Vagina (tissue), 2 donors: ENCODE measurements at regions not wholly inside any gene's neighbourhood (a gene's known extent, or its start where the extent isn't known, plus 50 kb on each side); places are given as distances from the start of the nearest gene placed in this dataset.
"Not testable (repeated sequence)": the region's sequence is repeated elsewhere in the genome, so short reads cannot be mapped to it uniquely, and the experiment has no call there.

ENCODE experiments used
- DNase-seq, 2 donors: peaks; one replicate each; pipeline ENCODE4 v3.0.0-alpha.2; 2017; ENCODE audit errors: extremely low spot score in 2 of 2
- H3K27ac ChIP-seq: fragments of 200-600 bp; sonication (generic); one replicate; pipeline ENCODE4 v1.5.1; 2019
- H3K27me3 ChIP-seq: fragments of 200-600 bp; sonication (generic); one replicate; pipeline ENCODE4 v1.5.1; 2019
- H3K36me3 ChIP-seq, 2 donors: fragments of 200-600 bp; sonication (generic); one replicate each; pipeline ENCODE4 v1.5.1; 2017 to 2019
- H3K4me1 ChIP-seq: fragments of 200-600 bp; sonication (generic); one replicate; pipeline ENCODE4 v1.5.1; 2019
- H3K4me3 ChIP-seq, 2 donors: fragments of 200-600 bp; sonication (generic); 1 replicate in 1 of 2; 2 replicates in 1 of 2; pipeline ENCODE4 v1.5.1; 2016 to 2019
- H3K9me3 ChIP-seq: fragments of 200-600 bp; sonication (generic); one replicate; pipeline ENCODE4 v1.5.1; 2019
- POLR2A ChIP-seq, 2 donors: fragments of 450-650 bp; IDR thresholded peaks; one replicate each; pipeline ENCODE4 v1.6.1; 2017; ENCODE audit warnings: antibody characterized with exemption in 2 of 2, mild to moderate bottlenecking in 2 of 2, moderate library complexity in 2 of 2
- POLR2AphosphoS5 ChIP-seq, 2 donors: sonication (generic); formaldehyde crosslinking; IDR thresholded peaks; one replicate each; pipeline ENCODE4 v1.9.0; 2017; ENCODE audit warnings: antibody characterized with exemption in 2 of 2, mild to moderate bottlenecking in 2 of 2, low read depth in 1 of 2; ENCODE audit not compliant: insufficient read depth in 1 of 2
- intact Hi-C: fragments of 100-400 bp; cut with DNase I; formaldehyde crosslinking; loops from one replicate; pipeline ENCODE4 v1.15.1; 2023
- TF ChIP-seq, protein P1 (sequence below), 3 experiments: fragments of 450-650 bp in 2 of 3; fragments of 200-600 bp in 1 of 3; sonication (generic) in 1 of 3; IDR thresholded peaks; one replicate each; pipeline ENCODE4 v1.5.1; 2017 to 2019; ENCODE audit warnings: antibody characterized with exemption in 3 of 3, mild to moderate bottlenecking in 2 of 3, moderate library complexity in 2 of 3

GRCh38 chr7:68406480-68406879 lies 1191.8 kb upstream of the AUTS2 start:
- Histone ChIP-seq H3K4me3 (no peak overlapping the region), H3K4me1 (no peaks in the 10 kb centered on the region), H3K27ac (no peak overlapping the region), H3K36me3 (no peaks in the 10 kb centered on the region), H3K9me3 (no peaks in the 10 kb centered on the region), H3K27me3 (no peaks in the 10 kb centered on the region)
- no peak for DNase-seq
- TF ChIP-seq POLR2AphosphoS5 (IDR thresholded peaks at IDR 0.05; ENCODE audit: insufficient read depth in 1 of 2, low read depth in 1 of 2) (no peak), POLR2A (IDR thresholded peaks at IDR 0.05) (no peak)
- TF ChIP-seq, protein P1, sequence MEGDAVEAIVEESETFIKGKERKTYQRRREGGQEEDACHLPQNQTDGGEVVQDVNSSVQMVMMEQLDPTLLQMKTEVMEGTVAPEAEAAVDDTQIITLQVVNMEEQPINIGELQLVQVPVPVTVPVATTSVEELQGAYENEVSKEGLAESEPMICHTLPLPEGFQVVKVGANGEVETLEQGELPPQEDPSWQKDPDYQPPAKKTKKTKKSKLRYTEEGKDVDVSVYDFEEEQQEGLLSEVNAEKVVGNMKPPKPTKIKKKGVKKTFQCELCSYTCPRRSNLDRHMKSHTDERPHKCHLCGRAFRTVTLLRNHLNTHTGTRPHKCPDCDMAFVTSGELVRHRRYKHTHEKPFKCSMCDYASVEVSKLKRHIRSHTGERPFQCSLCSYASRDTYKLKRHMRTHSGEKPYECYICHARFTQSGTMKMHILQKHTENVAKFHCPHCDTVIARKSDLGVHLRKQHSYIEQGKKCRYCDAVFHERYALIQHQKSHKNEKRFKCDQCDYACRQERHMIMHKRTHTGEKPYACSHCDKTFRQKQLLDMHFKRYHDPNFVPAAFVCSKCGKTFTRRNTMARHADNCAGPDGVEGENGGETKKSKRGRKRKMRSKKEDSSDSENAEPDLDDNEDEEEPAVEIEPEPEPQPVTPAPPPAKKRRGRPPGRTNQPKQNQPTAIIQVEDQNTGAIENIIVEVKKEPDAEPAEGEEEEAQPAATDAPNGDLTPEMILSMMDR (IDR thresholded peaks at IDR 0.05) = no peak
- intact Hi-C loops = no loop called here

DNA sequence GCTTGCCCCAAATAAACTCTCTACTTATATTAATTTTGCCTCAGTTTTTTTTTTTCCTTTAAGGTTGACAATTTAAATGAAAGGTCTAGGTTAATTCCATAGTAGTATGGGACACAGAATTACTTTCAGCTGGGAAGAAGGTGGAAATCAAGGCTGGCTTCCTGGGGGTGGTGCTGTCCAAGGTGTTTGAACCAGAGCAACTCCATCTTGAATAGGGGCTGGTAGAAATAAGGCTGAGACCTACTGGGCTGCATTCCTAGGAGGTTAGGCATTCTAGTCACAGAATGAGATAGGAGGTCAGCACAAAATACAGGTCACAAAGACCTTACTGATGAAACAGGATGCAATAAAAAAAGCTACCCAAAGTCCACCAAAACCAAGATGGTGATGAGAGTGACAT lies 1190.8 kb upstream of the AUTS2 start:
- intact Hi-C loops = no loop called here
- no peaks in the 10 kb centered on the region for H3K4me1 ChIP-seq

DNA sequence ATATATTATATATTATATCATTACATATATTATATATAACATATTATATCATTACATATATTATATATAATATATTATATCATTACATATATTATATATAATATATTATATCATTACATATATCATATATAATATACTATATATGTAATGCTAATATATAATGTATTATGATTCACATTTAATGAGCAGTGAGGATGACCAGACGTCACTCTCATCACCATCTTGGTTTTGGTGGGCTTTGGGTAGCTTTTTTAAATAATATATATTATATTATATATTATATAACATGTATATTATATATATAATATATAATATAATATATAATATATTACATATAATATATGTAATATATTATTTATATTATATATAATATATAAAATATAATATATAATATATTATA lies 1189.4 kb upstream of the AUTS2 start:
- intact Hi-C loops = no loop called here
- DNase-seq = no peak
- no peak for TF ChIP-seq POLR2AphosphoS5 (IDR thresholded peaks at IDR 0.05; ENCODE audit: insufficient read depth in 1 of 2, low read depth in 1 of 2)
- TF ChIP-seq, protein P1 (IDR thresholded peaks at IDR 0.05) = no peak
- TF ChIP-seq POLR2A (IDR thresholded peaks at IDR 0.05) = no peak
- Histone ChIP-seq H3K36me3 (no peaks in the 10 kb centered on the region), H3K4me1 (no peaks in the 10 kb centered on the region), H3K9me3 (no peaks in the 10 kb centered on the region), H3K4me3 (no peak overlapping the region), H3K27me3 (no peaks in the 10 kb centered on the region), H3K27ac (no peak overlapping the region)

More for the DNA sequence above, 1190.8 kb upstream of the AUTS2 start:
- Histone ChIP-seq H3K4me3 (no peak overlapping the region), H3K27ac (no peak overlapping the region), H3K27me3 (no peaks in the 10 kb centered on the region), H3K9me3 (no peaks in the 10 kb centered on the region), H3K36me3 (no peaks in the 10 kb centered on the region)
- TF ChIP-seq POLR2AphosphoS5 (IDR thresholded peaks at IDR 0.05; ENCODE audit: insufficient read depth in 1 of 2, low read depth in 1 of 2) = no peak
- TF ChIP-seq, protein P1 (IDR thresholded peaks at IDR 0.05) = no peak
- TF ChIP-seq POLR2A (IDR thresholded peaks at IDR 0.05) = no peak
- no peak for DNase-seq

DNA sequence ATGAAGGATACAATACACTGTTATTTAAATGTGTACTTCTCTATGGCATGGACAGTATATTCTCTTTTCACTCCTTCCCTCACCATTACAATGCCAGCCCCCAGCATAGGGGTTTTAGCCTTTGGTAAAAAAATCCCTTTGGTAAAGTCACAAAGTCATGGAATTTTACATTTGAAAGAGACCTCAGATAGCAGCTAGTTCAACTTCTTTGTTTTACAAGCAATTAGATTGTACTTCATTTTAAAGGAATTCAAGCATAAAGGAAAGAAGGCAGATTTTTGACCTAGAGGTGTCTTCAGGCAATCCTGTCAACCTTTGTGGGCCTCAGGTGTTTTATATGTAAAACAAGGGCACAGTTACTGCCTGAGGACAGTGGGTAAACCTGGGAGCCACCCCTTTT lies 1188.4 kb upstream of the AUTS2 start:
- intact Hi-C loops = no loop called here
- Histone ChIP-seq H3K9me3 (no peaks in the 10 kb centered on the region), H3K4me3 (no peak overlapping the region), H3K36me3 (no peaks in the 10 kb centered on the region), H3K27me3 (no peaks in the 10 kb centered on the region), H3K4me1 (no peaks in the 10 kb centered on the region), H3K27ac (no peak overlapping the region)
- no peak for DNase-seq
- TF ChIP-seq POLR2A (IDR thresholded peaks at IDR 0.05) (no peak), POLR2AphosphoS5 (IDR thresholded peaks at IDR 0.05; ENCODE audit: insufficient read depth in 1 of 2, low read depth in 1 of 2) (no peak)
- TF ChIP-seq, protein P1 (IDR thresholded peaks at IDR 0.05) = no peak

- intact Hi-C loops = not testable (repeated sequence)
Observed at GRCh38 chr7:68410693-68411092, 1187.6 kb upstream of the AUTS2 start.

DNA sequence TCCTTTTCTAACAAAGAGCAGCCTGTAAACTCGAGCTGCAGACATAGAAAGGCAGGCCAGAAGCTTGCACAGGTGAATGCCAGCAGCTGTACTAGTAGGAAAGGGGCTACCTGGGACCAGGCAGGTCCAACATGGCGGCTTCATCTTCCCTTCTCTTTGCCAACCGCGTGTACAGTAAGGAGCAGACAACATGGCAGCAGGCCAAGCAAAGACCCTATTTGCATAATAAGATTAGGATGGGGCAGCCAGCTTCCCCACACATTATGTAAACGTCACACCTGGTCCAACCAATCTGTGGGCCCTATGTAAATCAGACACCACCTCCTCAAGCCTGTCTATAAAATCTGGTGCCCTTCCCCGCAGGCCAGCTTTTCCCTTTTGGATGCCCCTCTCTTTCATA lies 1186.5 kb upstream of the AUTS2 start:
- no peak for TF ChIP-seq POLR2A (IDR thresholded peaks at IDR 0.05)
- no peak for TF ChIP-seq POLR2AphosphoS5 (IDR thresholded peaks at IDR 0.05; ENCODE audit: insufficient read depth in 1 of 2, low read depth in 1 of 2)
- TF ChIP-seq, protein P1 (IDR thresholded peaks at IDR 0.05) = no peak
- Histone ChIP-seq H3K27ac (no peak overlapping the region), H3K36me3 (no peaks in the 10 kb centered on the region), H3K27me3 (no peaks in the 10 kb centered on the region), H3K4me3 (no peak overlapping the region), H3K4me1 (no peaks in the 10 kb centered on the region), H3K9me3 (no peaks in the 10 kb centered on the region)
- DNase-seq = peak in 1 of 2 donors; percentile 49
- intact Hi-C loops = no loop called here

More at GRCh38 chr7:68410693-68411092, 1187.6 kb upstream of the AUTS2 start:
- not testable (repeated sequence) for DNase-seq, H3K4me1 ChIP-seq, H3K9me3 ChIP-seq, H3K27me3 ChIP-seq, H3K4me3 ChIP-seq, H3K36me3 ChIP-seq, H3K27ac ChIP-seq
